ENCODE measurements at regions not wholly inside any gene's neighbourhood (a gene's known extent, or its start where the extent isn't known, plus 50 kb on each side); places are given as distances from the start of the nearest gene placed in this dataset.

DNA sequence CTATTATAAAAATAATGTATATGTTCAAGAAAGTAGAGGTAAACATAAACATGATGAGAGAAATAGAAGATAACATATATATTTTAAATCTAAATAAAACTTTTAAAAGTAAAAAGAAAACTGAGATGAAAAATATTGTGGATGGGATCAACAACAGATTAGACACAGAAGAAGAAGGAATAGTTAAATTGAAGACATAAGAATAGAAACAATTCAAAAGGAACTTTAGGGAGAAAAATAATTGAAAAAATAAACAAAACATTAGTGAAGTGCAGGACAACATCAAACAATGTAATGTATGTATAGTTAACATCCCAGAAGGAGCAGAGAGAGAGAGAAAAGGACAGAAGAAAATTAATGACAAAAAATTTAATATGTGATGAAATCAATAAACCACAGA is 228.1 kb upstream of the TNRC6C start:
- BruUV-seq (replicated peaks), result no TSS peak
- TF ChIP-seq EZH2phosphoT487 (IDR thresholded peaks at IDR 0.05; ENCODE audit: borderline replicate concordance, low read length) (no peak), EZH2 (IDR thresholded peaks at IDR 0.05; ENCODE audit: low read length, unreplicated experiment) (no peak)
- TF ChIP-seq, protein P1, sequence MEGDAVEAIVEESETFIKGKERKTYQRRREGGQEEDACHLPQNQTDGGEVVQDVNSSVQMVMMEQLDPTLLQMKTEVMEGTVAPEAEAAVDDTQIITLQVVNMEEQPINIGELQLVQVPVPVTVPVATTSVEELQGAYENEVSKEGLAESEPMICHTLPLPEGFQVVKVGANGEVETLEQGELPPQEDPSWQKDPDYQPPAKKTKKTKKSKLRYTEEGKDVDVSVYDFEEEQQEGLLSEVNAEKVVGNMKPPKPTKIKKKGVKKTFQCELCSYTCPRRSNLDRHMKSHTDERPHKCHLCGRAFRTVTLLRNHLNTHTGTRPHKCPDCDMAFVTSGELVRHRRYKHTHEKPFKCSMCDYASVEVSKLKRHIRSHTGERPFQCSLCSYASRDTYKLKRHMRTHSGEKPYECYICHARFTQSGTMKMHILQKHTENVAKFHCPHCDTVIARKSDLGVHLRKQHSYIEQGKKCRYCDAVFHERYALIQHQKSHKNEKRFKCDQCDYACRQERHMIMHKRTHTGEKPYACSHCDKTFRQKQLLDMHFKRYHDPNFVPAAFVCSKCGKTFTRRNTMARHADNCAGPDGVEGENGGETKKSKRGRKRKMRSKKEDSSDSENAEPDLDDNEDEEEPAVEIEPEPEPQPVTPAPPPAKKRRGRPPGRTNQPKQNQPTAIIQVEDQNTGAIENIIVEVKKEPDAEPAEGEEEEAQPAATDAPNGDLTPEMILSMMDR (conservative IDR thresholded peaks at IDR 0.05; ENCODE audit: low read depth, low read length), result no peak
- Histone ChIP-seq H3K4me2 (ENCODE audit: low read length) (no peak overlapping the region), H3K27ac (ENCODE audit: low read length) (no peak overlapping the region), H3K36me3 (ENCODE audit: low read depth, low read length) (no peaks in the 10 kb centered on the region), H3K27me3 (ENCODE audit: low read length) (peaks cover 90% of the 10 kb centered on the region), H4K20me1 (ENCODE audit: low read length) (no peaks in the 10 kb centered on the region), H3K9me2 (replicated peaks; ENCODE audit: low read length) (no peaks in the 10 kb centered on the region), H3K9ac (ENCODE audit: low read length) (no peak overlapping the region), H3F3A (ENCODE audit: low read length, unreplicated experiment) (no peaks in the 10 kb centered on the region), H2AFZ (ENCODE audit: low read length) (no peak overlapping the region), H3K4me3 (ENCODE audit: low read length) (no peak overlapping the region), H3K4me1 (ENCODE audit: insufficient read depth, low read length) (no peaks in the 10 kb centered on the region), H3K79me2 (ENCODE audit: low read length) (no peaks in the 10 kb centered on the region), H3K9me3 (ENCODE audit: low read length) (peaks cover 8% of the 10 kb centered on the region; the same call in 1 of the 2 replicates)
- DNase-seq, result no peak
- ChIA-PET CTCF (no interaction called here), POLR2A (ENCODE audit: unreplicated experiment) (no interaction called here)
- intact Hi-C loops (cut with micrococcal nuclease), result loop anchor here (10.0 kb wide), 1 partner anchor 284 kb away; no protein-coding TSS in a partner anchor
- no peak for ATAC-seq

DNA sequence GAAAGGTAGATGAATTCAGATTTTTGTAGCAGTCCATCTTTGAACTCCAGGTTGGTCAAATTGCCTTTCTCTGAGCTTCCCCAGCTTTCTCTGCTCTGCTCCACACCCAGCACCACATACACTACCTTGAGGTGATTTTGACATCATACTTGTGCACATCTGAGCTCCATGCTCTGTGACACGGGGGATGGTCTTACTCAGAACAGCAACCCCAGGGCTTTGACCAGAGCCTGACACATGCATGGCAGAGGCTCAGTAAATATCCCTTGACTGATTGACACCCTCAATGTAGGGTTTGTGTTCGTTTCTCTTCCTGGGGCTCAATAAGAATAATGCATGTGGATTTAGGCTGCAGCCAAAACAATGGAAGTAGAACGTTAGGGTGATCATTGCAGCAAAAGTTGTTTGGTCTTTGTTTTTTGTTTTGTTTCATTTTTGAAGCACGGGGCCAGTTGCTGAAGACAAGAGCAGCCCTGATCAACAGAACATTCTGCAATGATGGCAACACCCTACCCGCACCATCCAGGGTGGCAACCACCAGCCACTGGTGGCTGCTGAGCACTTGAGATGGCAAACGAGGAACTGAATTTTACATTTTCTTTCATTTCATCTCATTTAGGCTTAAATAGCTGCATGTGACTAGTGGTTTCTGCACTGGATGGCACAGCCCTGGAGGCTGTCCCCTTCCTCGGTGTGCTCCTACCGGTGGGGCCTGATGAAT is 224.8 kb upstream of the TNRC6C start:
- POLR2A ChIA-PET (ENCODE audit: unreplicated experiment), result interaction anchor here (0.6 kb wide), 1 partner anchor 253 kb away, joined by 4 read pairs; no protein-coding TSS in a partner anchor
- no peak for DNase-seq
- Histone ChIP-seq H3K4me2 (ENCODE audit: low read length) (no peak overlapping the region), H2AFZ (ENCODE audit: low read length) (no peak overlapping the region), H3F3A (ENCODE audit: low read length, unreplicated experiment) (no peaks in the 10 kb centered on the region), H3K4me1 (ENCODE audit: insufficient read depth, low read length) (no peaks in the 10 kb centered on the region), H3K9ac (ENCODE audit: low read length) (no peak overlapping the region), H3K9me2 (replicated peaks; ENCODE audit: low read length) (no peaks in the 10 kb centered on the region), H3K27ac (ENCODE audit: low read length) (no peak overlapping the region), H3K4me3 (ENCODE audit: low read length) (no peak overlapping the region), H4K20me1 (ENCODE audit: low read length) (no peaks in the 10 kb centered on the region), H3K36me3 (ENCODE audit: low read depth, low read length) (no peaks in the 10 kb centered on the region), H3K9me3 (ENCODE audit: low read length) (peaks cover 8% of the 10 kb centered on the region; the same call in 1 of the 2 replicates), H3K79me2 (ENCODE audit: low read length) (no peaks in the 10 kb centered on the region), H3K27me3 (ENCODE audit: low read length) (peaks cover 87% of the 10 kb centered on the region)
- no peak for ATAC-seq
- intact Hi-C loops (cut with micrococcal nuclease), result loop anchor here (10.0 kb wide), 1 partner anchor 281 kb away; no protein-coding TSS in a partner anchor
- TF ChIP-seq EZH2phosphoT487 (IDR thresholded peaks at IDR 0.05; ENCODE audit: borderline replicate concordance, low read length) (no peak), EZH2 (IDR thresholded peaks at IDR 0.05; ENCODE audit: low read length, unreplicated experiment) (no peak)
- TF ChIP-seq, protein P1 (conservative IDR thresholded peaks at IDR 0.05; ENCODE audit: low read depth, low read length), result no peak
- CTCF ChIA-PET, result no interaction called here
- BruUV-seq (replicated peaks), result no TSS peak

All from PC-3 (cell line).